ENCODE measurements at regions not wholly inside any gene's neighbourhood (a gene's known extent, or its start where the extent isn't known, plus 50 kb on each side); places are given as distances from the start of the nearest gene placed in this dataset.

- TF ChIP-seq, protein P1, sequence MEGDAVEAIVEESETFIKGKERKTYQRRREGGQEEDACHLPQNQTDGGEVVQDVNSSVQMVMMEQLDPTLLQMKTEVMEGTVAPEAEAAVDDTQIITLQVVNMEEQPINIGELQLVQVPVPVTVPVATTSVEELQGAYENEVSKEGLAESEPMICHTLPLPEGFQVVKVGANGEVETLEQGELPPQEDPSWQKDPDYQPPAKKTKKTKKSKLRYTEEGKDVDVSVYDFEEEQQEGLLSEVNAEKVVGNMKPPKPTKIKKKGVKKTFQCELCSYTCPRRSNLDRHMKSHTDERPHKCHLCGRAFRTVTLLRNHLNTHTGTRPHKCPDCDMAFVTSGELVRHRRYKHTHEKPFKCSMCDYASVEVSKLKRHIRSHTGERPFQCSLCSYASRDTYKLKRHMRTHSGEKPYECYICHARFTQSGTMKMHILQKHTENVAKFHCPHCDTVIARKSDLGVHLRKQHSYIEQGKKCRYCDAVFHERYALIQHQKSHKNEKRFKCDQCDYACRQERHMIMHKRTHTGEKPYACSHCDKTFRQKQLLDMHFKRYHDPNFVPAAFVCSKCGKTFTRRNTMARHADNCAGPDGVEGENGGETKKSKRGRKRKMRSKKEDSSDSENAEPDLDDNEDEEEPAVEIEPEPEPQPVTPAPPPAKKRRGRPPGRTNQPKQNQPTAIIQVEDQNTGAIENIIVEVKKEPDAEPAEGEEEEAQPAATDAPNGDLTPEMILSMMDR (IDR thresholded peaks at IDR 0.05): no peak
- TF ChIP-seq POLR2A (IDR thresholded peaks at IDR 0.05): no peak
Observed at GRCh38 chr7:85974176-85974575, 669.5 kb upstream of the GRM3 start.

Measured in lower leg skin (tissue), 3 donors.